ENCODE measurements at regions not wholly inside any gene's neighbourhood (a gene's known extent, or its start where the extent isn't known, plus 50 kb on each side); places are given as distances from the start of the nearest gene placed in this dataset.

- H3F3A ChIP-seq (ENCODE audit: insufficient read depth) = no peaks in the 10 kb centered on the region
- H3K4me2 ChIP-seq (ENCODE audit: unreplicated experiment) = no peak overlapping the region
- H3K9me2 ChIP-seq (ENCODE audit: insufficient read depth) = no peaks in the 10 kb centered on the region
- no peaks in the 10 kb centered on the region for H3K36me3 ChIP-seq (ENCODE audit: low read depth)
- no peaks in the 10 kb centered on the region for H3K4me1 ChIP-seq (ENCODE audit: insufficient read depth)
- no peaks in the 10 kb centered on the region for H3K9me3 ChIP-seq (ENCODE audit: low read depth)
- no peak for TF ChIP-seq EZH2 (IDR thresholded peaks at IDR 0.05; ENCODE audit: insufficient read depth, poor library complexity, severe bottlenecking)
- no peak for TF ChIP-seq EZH2phosphoT487 (IDR thresholded peaks at IDR 0.05; ENCODE audit: insufficient read depth, low read depth)
- H3K79me2 ChIP-seq (ENCODE audit: insufficient read depth) = no peaks in the 10 kb centered on the region
- in situ Hi-C loops (cut with MboI) = no loop called here
- no peak overlapping the region for H3K4me3 ChIP-seq
- peaks cover 33% of the 10 kb centered on the region; the same call in 1 of the 2 replicates for H3K27me3 ChIP-seq (replicated peaks; ENCODE audit: insufficient read depth)
- H4K20me1 ChIP-seq (ENCODE audit: insufficient read depth) = no peaks in the 10 kb centered on the region
- DNase-seq = peak; percentile 47
- no peak overlapping the region for H3K27ac ChIP-seq
- H2AFZ ChIP-seq = no peak overlapping the region
- 0 to 3% methylated on average over 3 of the region's 3 CpGs for WGBS, 2 experiments (ENCODE audit: low coverage in 1 of 2, low lambda C conversion rate in 2 of 2, missing lambda C conversion rate in 2 of 2)
- no peak overlapping the region for H3K9ac ChIP-seq
Measured at GRCh38 chr9:13427587-13427986, 148.1 kb upstream of the MPDZ start.

GRCh38 chr9:13426606-13427005 is 147.1 kb upstream of the MPDZ start:
- Histone ChIP-seq H3F3A (ENCODE audit: insufficient read depth) (no peaks in the 10 kb centered on the region), H3K27ac (no peak overlapping the region), H2AFZ (no peak overlapping the region), H3K9me3 (ENCODE audit: low read depth) (no peaks in the 10 kb centered on the region), H4K20me1 (ENCODE audit: insufficient read depth) (no peaks in the 10 kb centered on the region), H3K4me1 (ENCODE audit: insufficient read depth) (no peaks in the 10 kb centered on the region), H3K27me3 (replicated peaks; ENCODE audit: insufficient read depth) (peaks cover 30% of the 10 kb centered on the region; the same call in 1 of the 2 replicates), H3K9ac (no peak overlapping the region), H3K36me3 (ENCODE audit: low read depth) (no peaks in the 10 kb centered on the region), H3K79me2 (ENCODE audit: insufficient read depth) (no peaks in the 10 kb centered on the region), H3K9me2 (ENCODE audit: insufficient read depth) (no peaks in the 10 kb centered on the region), H3K4me2 (ENCODE audit: unreplicated experiment) (no peak overlapping the region), H3K4me3 (no peak overlapping the region)
- in situ Hi-C loops (cut with MboI) = no loop called here
- WGBS, 2 experiments (ENCODE audit: low coverage in 1 of 2, low lambda C conversion rate in 2 of 2, missing lambda C conversion rate in 2 of 2) = 76 to 79% methylated on average over 3 of the region's 3 CpGs
- DNase-seq = no peak
- no peak for TF ChIP-seq EZH2 (IDR thresholded peaks at IDR 0.05; ENCODE audit: insufficient read depth, poor library complexity, severe bottlenecking)
- TF ChIP-seq EZH2phosphoT487 (IDR thresholded peaks at IDR 0.05; ENCODE audit: insufficient read depth, low read depth) = no peak

- peaks cover 21% of the 10 kb centered on the region; the same call in 1 of the 2 replicates for H3K27me3 ChIP-seq (replicated peaks; ENCODE audit: insufficient read depth)
- H3K4me3 ChIP-seq = no peak overlapping the region
- no peaks in the 10 kb centered on the region for H3K9me2 ChIP-seq (ENCODE audit: insufficient read depth)
- no peaks in the 10 kb centered on the region for H3F3A ChIP-seq (ENCODE audit: insufficient read depth)
- TF ChIP-seq EZH2phosphoT487 (IDR thresholded peaks at IDR 0.05; ENCODE audit: insufficient read depth, low read depth) = no peak
- TF ChIP-seq EZH2 (IDR thresholded peaks at IDR 0.05; ENCODE audit: insufficient read depth, poor library complexity, severe bottlenecking) = no peak
- no peak for DNase-seq
- WGBS, 2 experiments (ENCODE audit: low coverage in 1 of 2, low lambda C conversion rate in 2 of 2, missing lambda C conversion rate in 2 of 2) = 67 to 69% methylated on average over 4 of the region's 4 CpGs
- no peaks in the 10 kb centered on the region for H3K9me3 ChIP-seq (ENCODE audit: low read depth)
- H3K4me1 ChIP-seq (ENCODE audit: insufficient read depth) = no peaks in the 10 kb centered on the region
- H3K36me3 ChIP-seq (ENCODE audit: low read depth) = no peaks in the 10 kb centered on the region
- no peaks in the 10 kb centered on the region for H3K79me2 ChIP-seq (ENCODE audit: insufficient read depth)
- no peak overlapping the region for H2AFZ ChIP-seq
- H3K27ac ChIP-seq = no peak overlapping the region
- no peaks in the 10 kb centered on the region for H4K20me1 ChIP-seq (ENCODE audit: insufficient read depth)
- no peak overlapping the region for H3K9ac ChIP-seq
- in situ Hi-C loops (cut with MboI) = no loop called here
- no peak overlapping the region for H3K4me2 ChIP-seq (ENCODE audit: unreplicated experiment)
Measured at GRCh38 chr9:13424872-13425271, 145.4 kb upstream of the MPDZ start.

GRCh38 chr9:13424204-13424603 is 144.7 kb upstream of the MPDZ start:
- Histone ChIP-seq H3K9me2 (ENCODE audit: insufficient read depth) (no peaks in the 10 kb centered on the region), H4K20me1 (ENCODE audit: insufficient read depth) (no peaks in the 10 kb centered on the region), H3K27me3 (replicated peaks; ENCODE audit: insufficient read depth) (peaks cover 14% of the 10 kb centered on the region; the same call in 1 of the 2 replicates), H3K9me3 (ENCODE audit: low read depth) (no peaks in the 10 kb centered on the region), H3K4me3 (no peak overlapping the region), H3K27ac (no peak overlapping the region), H3F3A (ENCODE audit: insufficient read depth) (no peaks in the 10 kb centered on the region), H3K4me1 (ENCODE audit: insufficient read depth) (no peaks in the 10 kb centered on the region), H3K4me2 (ENCODE audit: unreplicated experiment) (no peak overlapping the region), H2AFZ (no peak overlapping the region), H3K9ac (no peak overlapping the region), H3K36me3 (ENCODE audit: low read depth) (no peaks in the 10 kb centered on the region), H3K79me2 (ENCODE audit: insufficient read depth) (no peaks in the 10 kb centered on the region)
- 89 to 94% methylated on average over 6 of the region's 6 CpGs for WGBS, 2 experiments (ENCODE audit: low coverage in 1 of 2, low lambda C conversion rate in 2 of 2, missing lambda C conversion rate in 2 of 2)
- DNase-seq = no peak
- in situ Hi-C loops (cut with MboI) = no loop called here
- no peak for TF ChIP-seq EZH2 (IDR thresholded peaks at IDR 0.05; ENCODE audit: insufficient read depth, poor library complexity, severe bottlenecking)
- TF ChIP-seq EZH2phosphoT487 (IDR thresholded peaks at IDR 0.05; ENCODE audit: insufficient read depth, low read depth) = no peak

GRCh38 chr9:13414349-13414748 is 134.9 kb upstream of the MPDZ start:
- H3K4me2 ChIP-seq (ENCODE audit: unreplicated experiment) = no peak overlapping the region
- H4K20me1 ChIP-seq (ENCODE audit: insufficient read depth) = no peaks in the 10 kb centered on the region
- H3K9ac ChIP-seq = no peak overlapping the region
- no peaks in the 10 kb centered on the region for H3K79me2 ChIP-seq (ENCODE audit: insufficient read depth)
- no peaks in the 10 kb centered on the region for H3K36me3 ChIP-seq (ENCODE audit: low read depth)
- H2AFZ ChIP-seq = no peak overlapping the region
- TF ChIP-seq EZH2phosphoT487 (IDR thresholded peaks at IDR 0.05; ENCODE audit: insufficient read depth, low read depth) (no peak), EZH2 (IDR thresholded peaks at IDR 0.05; ENCODE audit: insufficient read depth, poor library complexity, severe bottlenecking) (no peak)
- in situ Hi-C loops (cut with MboI) = no loop called here
- H3K27ac ChIP-seq = no peak overlapping the region
- no peaks in the 10 kb centered on the region for H3K9me2 ChIP-seq (ENCODE audit: insufficient read depth)
- no peak overlapping the region for H3K4me3 ChIP-seq
- peaks cover 6% of the 10 kb centered on the region; the same call in 1 of the 2 replicates for H3F3A ChIP-seq (ENCODE audit: insufficient read depth)
- H3K9me3 ChIP-seq (ENCODE audit: low read depth) = no peaks in the 10 kb centered on the region
- peaks cover 14% of the 10 kb centered on the region for H3K4me1 ChIP-seq (ENCODE audit: insufficient read depth)
- H3K27me3 ChIP-seq (replicated peaks; ENCODE audit: insufficient read depth) = no peaks in the 10 kb centered on the region
- DNase-seq = no peak

All from GM23248 (cell line).